GM12865 (cell line): ENCODE measurements at regions not wholly inside any gene's neighbourhood (a gene's known extent, or its start where the extent isn't known, plus 50 kb on each side); places are given as distances from the start of the nearest gene placed in this dataset.

Experiments used
- DNase-seq: peaks from one replicate; pipeline ENCODE4 v3.0.0; 2010; ENCODE audit warnings: low read depth
- H3K4me3 ChIP-seq: 2 replicates; pipeline ENCODE4 v1.5.1; 2011; ENCODE audit warnings: mild to moderate bottlenecking, low read depth, low read length, control low read depth
- CTCF ChIP-seq: IDR thresholded peaks from 2 replicates; pipeline ENCODE4 v1.5.1; 2011; ENCODE audit warnings: low read length, control low read depth, low read depth, inconsistent platforms; ENCODE audit not compliant: insufficient read depth; ENCODE audit errors: missing control alignments

- DNase-seq = no peak
- no peak overlapping the region for H3K4me3 ChIP-seq
- TF ChIP-seq CTCF = no peak
Measured at GRCh38 chr4:35653451-35653850, 590.9 kb downstream of the ARAP2 start.

DNA sequence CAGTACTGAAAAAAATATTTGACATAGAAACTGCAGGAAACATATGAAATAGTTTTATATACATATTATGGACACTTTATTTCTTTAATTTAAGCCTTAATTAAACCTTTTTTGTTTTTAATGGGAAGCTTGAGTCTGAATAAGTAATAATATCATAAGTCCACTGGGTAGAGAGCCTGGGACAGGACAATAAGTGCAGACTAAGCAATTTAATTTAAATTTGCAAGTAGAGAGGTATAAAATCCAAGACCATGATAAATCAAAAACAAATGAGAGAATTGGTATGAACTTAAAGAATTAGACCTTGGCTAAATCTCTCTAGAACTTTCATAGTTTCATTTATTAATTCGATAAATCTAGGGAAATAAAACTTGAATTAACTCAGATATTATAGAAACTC lies 571.2 kb downstream of the ARAP2 start:
- DNase-seq = no peak
- TF ChIP-seq CTCF = no peak

GRCh38 chr4:35684755-35685154 lies 559.6 kb downstream of the ARAP2 start:
- H3K4me3 ChIP-seq = no peak overlapping the region
- TF ChIP-seq CTCF = no peak

More for the DNA sequence above, 571.2 kb downstream of the ARAP2 start:
- no peak overlapping the region for H3K4me3 ChIP-seq

GRCh38 chr4:35689870-35690269 lies 554.4 kb downstream of the ARAP2 start:
- no peak for TF ChIP-seq CTCF
- H3K4me3 ChIP-seq = no peak overlapping the region
- no peak for DNase-seq

More at GRCh38 chr4:35684755-35685154, 559.6 kb downstream of the ARAP2 start:
- DNase-seq = no peak

GRCh38 chr4:35690271-35690670 lies 554.0 kb downstream of the ARAP2 start:
- no peak for DNase-seq
- no peak overlapping the region for H3K4me3 ChIP-seq
- no peak for TF ChIP-seq CTCF

- DNase-seq = no peak
- no peak for TF ChIP-seq CTCF
- H3K4me3 ChIP-seq = no peak overlapping the region
Measured at GRCh38 chr4:35695003-35695402, 549.3 kb downstream of the ARAP2 start.

- TF ChIP-seq CTCF = no peak
- DNase-seq = no peak
- H3K4me3 ChIP-seq = no peak overlapping the region
Measured at GRCh38 chr4:35695421-35695820, 548.9 kb downstream of the ARAP2 start.
